ENCODE measurements at regions not wholly inside any gene's neighbourhood (a gene's known extent, or its start where the extent isn't known, plus 50 kb on each side); places are given as distances from the start of the nearest gene placed in this dataset.

DNA sequence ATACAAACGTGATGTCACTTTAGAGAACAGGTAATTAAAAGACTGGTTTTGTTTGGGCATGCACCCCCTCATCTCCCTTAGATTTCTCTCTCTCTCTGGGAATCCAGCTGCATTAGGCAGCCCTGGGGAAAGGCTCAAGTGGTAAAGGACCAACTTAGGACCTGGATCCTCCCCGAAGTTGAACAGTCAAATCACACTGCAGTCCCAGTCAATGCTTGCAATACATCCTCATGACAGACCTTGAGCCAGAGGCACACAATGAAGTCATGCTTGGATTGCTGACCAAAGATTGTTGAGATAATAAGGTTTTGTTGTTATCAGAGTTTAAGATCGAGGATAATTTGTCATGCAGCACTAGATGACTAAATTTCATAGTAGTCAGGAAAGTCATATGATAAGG, 1285.8 kb upstream of the NCAM2 start:
- DNase-seq = no peak

DNA sequence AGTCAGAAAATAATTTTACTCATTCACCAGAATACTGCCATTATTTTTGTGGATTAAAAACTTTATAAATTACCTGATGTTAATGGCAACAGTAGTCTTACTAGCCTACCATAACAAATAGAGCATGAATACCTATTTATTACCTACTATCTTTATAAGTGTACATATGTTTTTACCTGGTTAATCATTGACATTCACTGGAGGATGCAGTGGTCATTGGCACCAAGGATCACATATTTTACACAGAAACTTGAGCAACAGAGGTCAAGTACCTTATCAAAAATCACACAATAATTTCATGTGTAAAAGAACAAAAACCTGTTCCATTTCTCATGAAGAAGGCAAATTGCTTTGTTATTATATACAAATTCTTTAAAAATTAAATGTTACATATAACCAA, 1284.9 kb upstream of the NCAM2 start:
- DNase-seq = no peak

DNA sequence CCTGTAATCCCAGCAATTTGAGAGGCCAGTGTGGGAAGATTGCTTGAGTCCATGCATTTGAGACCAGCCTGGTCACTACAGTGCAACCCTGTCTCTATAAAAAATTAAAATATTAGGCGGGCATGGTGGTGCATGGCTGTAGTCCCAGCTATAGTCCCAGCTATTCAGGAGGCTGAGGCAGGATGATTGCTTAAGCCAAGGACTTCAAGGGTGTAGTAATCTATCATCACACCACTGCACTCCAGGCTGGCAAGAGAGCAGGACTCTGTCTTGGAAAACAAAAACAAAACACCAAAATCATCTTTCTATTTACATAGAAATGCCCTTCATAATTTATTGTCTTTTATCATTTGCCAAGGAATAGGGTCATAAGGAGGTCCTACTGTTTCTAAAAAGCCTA, 1274.1 kb upstream of the NCAM2 start:
- no peak for DNase-seq

DNA sequence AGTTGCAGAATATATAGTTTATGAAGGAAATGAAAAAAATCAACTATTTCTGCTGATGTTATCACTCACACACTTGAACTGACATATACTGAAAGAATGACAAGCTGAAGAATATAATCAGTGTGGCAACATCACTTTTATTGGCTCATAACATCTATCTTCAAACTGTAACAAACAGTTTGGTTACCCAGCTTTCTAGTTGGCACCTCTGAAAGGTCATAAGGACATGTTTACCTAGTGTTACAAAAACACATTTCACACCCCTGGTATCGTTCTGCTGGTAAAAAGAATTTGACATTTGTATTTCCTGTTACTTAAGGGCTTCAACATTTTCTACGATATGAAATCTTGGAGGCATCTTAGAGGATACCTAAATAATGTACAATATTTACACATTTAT, 1267.0 kb upstream of the NCAM2 start:
- DNase-seq = no peak

GRCh38 chr21:19759836-19760235, 1238.4 kb upstream of the NCAM2 start:
- no peak for DNase-seq

DNA sequence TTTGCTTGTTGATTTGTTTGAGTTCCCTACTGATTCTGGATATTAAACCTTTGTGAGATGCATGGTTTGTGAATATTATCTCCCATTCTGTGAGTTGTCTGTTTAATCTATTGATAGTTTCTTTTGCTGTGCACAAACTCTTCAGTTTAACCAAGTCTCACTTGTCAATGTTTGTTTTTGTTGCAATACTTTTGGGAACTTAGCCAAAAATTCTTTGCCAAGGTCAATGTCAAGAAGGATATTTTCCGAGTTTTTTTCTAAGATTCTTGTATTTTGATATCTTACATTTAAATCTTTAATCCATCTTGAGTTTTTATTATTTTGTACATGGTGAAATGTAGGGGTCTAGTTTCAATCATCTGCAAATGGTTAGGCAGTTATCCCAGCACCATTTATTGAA, 1230.7 kb upstream of the NCAM2 start:
- DNase-seq = no peak

- DNase-seq = no peak
Observed at GRCh38 chr21:19771881-19772280, 1226.3 kb upstream of the NCAM2 start.

GRCh38 chr21:19776076-19776475, 1222.1 kb upstream of the NCAM2 start:
- DNase-seq = no peak

GRCh38 chr21:19781881-19782652, 1216.1 kb upstream of the NCAM2 start:
- no peak for DNase-seq

- no peak for DNase-seq
Observed at GRCh38 chr21:19785941-19786340, 1212.3 kb upstream of the NCAM2 start.

DNA sequence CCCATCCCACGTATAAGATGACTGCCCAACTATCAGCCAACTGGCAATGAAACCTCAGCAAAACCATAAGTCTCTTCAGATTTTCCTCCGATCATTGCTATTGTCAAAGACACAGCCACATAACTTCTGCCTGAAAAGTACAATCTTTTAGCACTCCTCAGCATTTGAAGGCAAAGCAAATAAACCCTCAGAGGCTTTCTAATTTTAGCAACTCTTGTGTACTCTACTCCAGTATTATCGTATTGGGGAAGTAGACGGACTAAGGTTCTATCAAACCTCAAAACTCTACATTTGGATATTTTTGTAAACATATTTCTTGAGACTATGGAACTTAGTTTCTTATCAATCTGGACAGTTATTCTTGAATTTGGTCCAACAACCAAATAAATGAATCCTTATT, 1206.2 kb upstream of the NCAM2 start:
- no peak for DNase-seq

GRCh38 chr21:19807201-19807600, 1191.0 kb upstream of the NCAM2 start:
- DNase-seq = no peak

- DNase-seq = no peak
Observed at GRCh38 chr21:19810779-19811178, 1187.4 kb upstream of the NCAM2 start.

DNA sequence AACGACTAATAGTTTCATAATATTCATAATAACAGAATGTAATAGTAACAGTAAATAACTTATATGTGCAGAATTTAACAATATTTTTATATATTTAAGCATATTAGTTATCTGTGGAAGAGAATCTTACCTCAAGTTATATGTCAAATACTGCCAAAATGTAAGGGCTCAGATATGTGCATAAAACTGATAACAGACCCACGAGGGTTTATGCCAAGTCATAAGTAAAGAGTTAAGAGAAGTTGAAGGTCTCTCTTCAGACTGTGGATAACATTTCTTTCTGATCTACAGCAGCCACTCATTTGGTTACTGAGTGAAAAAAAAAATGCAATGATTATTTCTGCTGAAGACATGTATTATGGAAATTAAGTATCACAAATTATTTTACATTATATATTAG, 1167.8 kb upstream of the NCAM2 start:
- DNase-seq = no peak

DNA sequence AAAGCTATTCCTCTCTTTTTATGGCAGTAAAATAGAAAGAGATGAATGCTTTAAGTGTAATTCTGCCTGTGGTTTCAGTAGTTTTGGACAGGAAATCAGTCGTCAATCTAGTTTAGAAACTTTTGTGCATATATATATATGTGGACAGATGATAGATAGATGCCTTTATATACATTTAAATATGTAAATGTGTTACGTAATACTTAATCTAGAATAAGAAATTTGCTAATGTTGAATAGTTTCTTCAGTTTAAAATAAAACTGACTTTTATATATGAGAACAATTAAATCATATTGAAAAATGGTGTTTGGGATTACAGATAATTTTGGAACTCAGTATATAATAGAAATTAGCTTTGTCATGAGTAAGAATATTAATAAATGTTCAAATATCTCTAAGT, 1165.7 kb upstream of the NCAM2 start:
- no peak for DNase-seq

DNA sequence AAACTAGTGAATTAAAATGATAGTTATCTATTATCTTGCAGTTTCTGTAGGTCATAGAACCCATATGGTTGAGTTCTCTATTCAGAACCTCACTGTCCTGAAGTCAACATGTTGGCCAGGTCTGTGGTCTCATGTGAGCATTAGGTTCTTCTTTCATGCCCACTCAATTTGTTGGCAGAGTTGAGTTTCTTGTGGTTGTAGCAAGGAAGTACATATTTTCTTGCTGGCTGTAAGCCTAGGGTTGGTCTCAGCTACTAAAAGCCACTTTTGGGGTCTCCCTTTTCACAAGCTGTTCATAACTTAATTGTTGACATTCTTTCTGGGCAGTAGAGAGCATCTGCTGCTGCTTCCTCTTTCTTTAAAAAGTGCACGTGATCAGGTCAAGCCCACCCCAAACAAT, 1165.1 kb upstream of the NCAM2 start:
- no peak for DNase-seq

DNA sequence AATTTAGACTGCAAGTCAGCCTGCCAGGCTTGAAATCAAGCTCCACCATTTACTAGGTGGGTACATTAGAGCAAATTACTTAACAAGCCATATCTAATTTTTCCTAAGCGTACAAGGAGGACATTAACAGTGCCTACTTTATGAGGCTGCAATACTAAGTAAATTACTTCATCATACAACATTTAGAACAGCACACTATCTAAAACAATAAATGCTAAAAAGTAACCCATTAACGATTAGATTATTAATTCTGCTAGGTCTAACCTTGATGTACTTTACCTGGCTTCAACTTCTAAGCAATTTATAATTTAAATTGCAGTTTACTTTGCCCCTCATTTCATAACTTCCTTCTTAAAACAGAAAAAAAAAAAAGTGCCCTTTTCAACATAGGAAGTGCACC, 1155.6 kb upstream of the NCAM2 start:
- DNase-seq = no peak

DNA sequence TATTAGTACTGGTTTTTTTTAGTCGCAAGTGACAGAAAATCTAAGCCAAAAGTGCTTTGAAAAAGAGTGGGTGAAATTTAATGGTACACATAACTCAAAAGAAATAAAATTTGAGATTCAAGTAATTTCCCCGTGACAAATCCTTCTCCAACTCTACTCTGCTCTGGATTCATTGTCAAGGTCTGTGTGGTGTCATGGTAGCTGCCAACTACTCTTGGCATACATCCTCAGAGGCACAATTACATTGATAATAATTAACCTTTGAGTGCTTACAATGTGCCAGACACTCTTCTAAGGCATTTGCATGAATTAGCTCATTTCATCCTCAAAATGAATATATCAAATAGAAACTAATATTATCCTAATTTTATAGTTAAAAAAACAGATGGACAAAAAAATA, 1153.9 kb upstream of the NCAM2 start:
- DNase-seq = no peak

- DNase-seq = no peak
Observed at GRCh38 chr21:19850157-19850556, 1148.1 kb upstream of the NCAM2 start.

DNA sequence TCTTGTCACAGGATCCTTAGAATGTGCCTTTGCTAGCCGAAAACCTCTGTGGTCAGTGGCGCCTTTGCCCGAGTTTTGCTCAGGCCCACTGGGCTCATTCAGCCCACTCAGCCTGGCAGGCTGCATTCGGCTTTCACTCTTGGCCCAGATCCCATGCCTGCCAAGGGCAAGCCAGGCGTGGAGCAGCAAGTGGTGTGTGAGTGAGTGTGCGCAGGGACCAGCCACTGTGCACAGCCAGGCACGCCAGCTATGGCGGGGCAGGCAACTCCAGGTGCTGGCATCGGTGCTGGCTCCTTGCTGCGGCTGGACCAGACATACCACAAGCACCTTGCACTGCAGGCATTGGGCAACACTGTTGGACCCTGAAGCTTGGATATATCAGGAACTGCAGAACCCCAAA, 1145.1 kb upstream of the NCAM2 start:
- no peak for DNase-seq

GRCh38 chr21:19853709-19854575, 1144.3 kb upstream of the NCAM2 start:
- peak in 2 of 3 experiments; percentile 3 to 28 for DNase-seq

DNA sequence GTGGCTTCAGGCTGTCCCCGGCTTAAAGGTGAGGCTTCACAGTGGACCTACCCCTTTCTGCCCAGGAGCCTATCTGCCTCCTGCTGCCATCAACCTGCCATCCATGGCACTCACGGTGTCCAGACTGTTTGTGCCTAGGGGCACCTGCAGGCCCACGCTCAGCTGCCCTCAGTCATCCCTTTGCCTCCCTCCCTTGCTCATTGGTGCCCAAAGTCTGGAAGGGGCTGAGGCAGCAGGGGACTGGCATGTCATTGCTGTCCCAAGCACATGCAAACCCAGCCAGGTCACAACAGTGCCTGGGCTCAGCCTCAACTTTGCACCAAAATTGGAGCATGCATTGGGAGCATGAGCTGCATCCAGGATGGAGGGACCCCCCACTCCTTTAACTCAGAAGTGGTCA, 1142.7 kb upstream of the NCAM2 start:
- DNase-seq = no peak

DNA sequence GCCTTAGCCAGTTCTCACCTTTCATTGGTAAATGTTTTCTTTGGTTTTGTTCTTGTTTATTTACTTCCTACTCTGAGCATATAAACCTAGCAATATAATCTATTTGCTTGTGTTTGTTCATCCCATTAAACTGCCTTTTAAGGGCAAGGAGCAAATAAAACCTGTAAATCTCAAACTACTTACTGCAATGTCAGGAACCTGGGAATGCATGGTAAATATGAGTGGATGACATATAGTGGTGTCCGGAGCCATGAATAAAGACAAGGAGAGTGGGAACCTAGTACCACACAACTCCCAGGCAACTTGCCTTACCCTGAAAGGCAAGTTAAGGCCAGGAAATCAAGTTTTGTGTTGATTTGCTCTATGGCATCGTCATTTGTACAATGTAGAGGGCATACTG, 1133.7 kb upstream of the NCAM2 start:
- DNase-seq = peak in 1 of 3 experiments; percentile 37

- DNase-seq = no peak
Observed at GRCh38 chr21:19870682-19871081, 1127.5 kb upstream of the NCAM2 start.

Measured in NCI-H1417 (cell line).